ENCODE measurements at regions not wholly inside any gene's neighbourhood (a gene's known extent, or its start where the extent isn't known, plus 50 kb on each side); places are given as distances from the start of the nearest gene placed in this dataset.

GRCh38 chr18:56374007-56374655, 264.3 kb downstream of the TXNL1 start:
- H3K4me3 ChIP-seq (ENCODE audit: low read depth, low read length) = no peak overlapping the region
- DNase-seq (ENCODE audit: extremely low spot score) = no peak
- H3K4me1 ChIP-seq (ENCODE audit: insufficient read depth) = no peaks in the 10 kb centered on the region
- 44% methylated on average over 3 of the region's 3 CpGs for WGBS
- H3K27ac ChIP-seq (ENCODE audit: low read depth) = no peak overlapping the region
- H3K36me3 ChIP-seq (ENCODE audit: insufficient read depth) = no peaks in the 10 kb centered on the region

- Histone ChIP-seq H3K27ac (ENCODE audit: low read depth) (no peak overlapping the region), H3K4me1 (ENCODE audit: insufficient read depth) (no peaks in the 10 kb centered on the region), H3K36me3 (ENCODE audit: insufficient read depth) (no peaks in the 10 kb centered on the region), H3K4me3 (ENCODE audit: low read depth, low read length) (no peak overlapping the region)
- 91% methylated on average over 2 of the region's 2 CpGs for WGBS
- DNase-seq (ENCODE audit: extremely low spot score) = no peak
Measured at GRCh38 chr18:56373601-56374000, 264.8 kb downstream of the TXNL1 start.

- WGBS = 95% methylated on average over 5 of the region's 5 CpGs
- H3K4me1 ChIP-seq (ENCODE audit: insufficient read depth) = no peaks in the 10 kb centered on the region
- H3K36me3 ChIP-seq (ENCODE audit: insufficient read depth) = no peaks in the 10 kb centered on the region
- no peak overlapping the region for H3K4me3 ChIP-seq (ENCODE audit: low read depth, low read length)
- DNase-seq (ENCODE audit: extremely low spot score) = no peak
- no peak overlapping the region for H3K27ac ChIP-seq (ENCODE audit: low read depth)
Measured at GRCh38 chr18:56368066-56368465, 270.3 kb downstream of the TXNL1 start.

GRCh38 chr18:56358608-56359280, 279.6 kb downstream of the TXNL1 start:
- 88% methylated on average over 5 of the region's 5 CpGs for WGBS

GRCh38 chr18:56353663-56354260, 284.6 kb downstream of the TXNL1 start:
- Histone ChIP-seq H3K36me3 (ENCODE audit: insufficient read depth) (no peaks in the 10 kb centered on the region), H3K27ac (ENCODE audit: low read depth) (no peak overlapping the region), H3K4me3 (ENCODE audit: low read depth, low read length) (no peak overlapping the region), H3K4me1 (ENCODE audit: insufficient read depth) (no peaks in the 10 kb centered on the region)
- 96% methylated on average over 2 of the region's 2 CpGs for WGBS
- no peak for DNase-seq (ENCODE audit: extremely low spot score)

More at GRCh38 chr18:56358608-56359280, 279.6 kb downstream of the TXNL1 start:
- Histone ChIP-seq H3K4me3 (ENCODE audit: low read depth, low read length) (no peak overlapping the region), H3K36me3 (ENCODE audit: insufficient read depth) (no peaks in the 10 kb centered on the region), H3K4me1 (ENCODE audit: insufficient read depth) (no peaks in the 10 kb centered on the region), H3K27ac (ENCODE audit: low read depth) (no peak overlapping the region)
- DNase-seq (ENCODE audit: extremely low spot score) = no peak

- Histone ChIP-seq H3K36me3 (ENCODE audit: insufficient read depth) (no peaks in the 10 kb centered on the region), H3K4me1 (ENCODE audit: insufficient read depth) (no peaks in the 10 kb centered on the region), H3K27ac (ENCODE audit: low read depth) (no peak overlapping the region), H3K4me3 (ENCODE audit: low read depth, low read length) (no peak overlapping the region)
- no peak for DNase-seq (ENCODE audit: extremely low spot score)
- 79% methylated on average over 6 of the region's 6 CpGs for WGBS
Measured at GRCh38 chr18:56351911-56352500, 286.4 kb downstream of the TXNL1 start.

GRCh38 chr18:56337507-56337906, 300.9 kb downstream of the TXNL1 start:
- H3K4me1 ChIP-seq (ENCODE audit: insufficient read depth) = no peaks in the 10 kb centered on the region
- 84% methylated on average over 4 of the region's 4 CpGs for WGBS
- H3K36me3 ChIP-seq (ENCODE audit: insufficient read depth) = no peaks in the 10 kb centered on the region
- H3K27ac ChIP-seq (ENCODE audit: low read depth) = no peak overlapping the region
- H3K4me3 ChIP-seq (ENCODE audit: low read depth, low read length) = no peak overlapping the region
- DNase-seq (ENCODE audit: extremely low spot score) = no peak

- WGBS = 79% methylated on average over 2 of the region's 2 CpGs
- Histone ChIP-seq H3K4me1 (ENCODE audit: insufficient read depth) (no peaks in the 10 kb centered on the region), H3K36me3 (ENCODE audit: insufficient read depth) (no peaks in the 10 kb centered on the region), H3K4me3 (ENCODE audit: low read depth, low read length) (no peak overlapping the region), H3K27ac (ENCODE audit: low read depth) (no peak overlapping the region)
- DNase-seq (ENCODE audit: extremely low spot score) = no peak
Measured at GRCh38 chr18:56333839-56334238, 304.6 kb downstream of the TXNL1 start.

GRCh38 chr18:56333146-56333545, 305.2 kb downstream of the TXNL1 start:
- no peak for DNase-seq (ENCODE audit: extremely low spot score)
- Histone ChIP-seq H3K36me3 (ENCODE audit: insufficient read depth) (no peaks in the 10 kb centered on the region), H3K4me1 (ENCODE audit: insufficient read depth) (no peaks in the 10 kb centered on the region), H3K27ac (ENCODE audit: low read depth) (no peak overlapping the region), H3K4me3 (ENCODE audit: low read depth, low read length) (no peak overlapping the region)
- 78% methylated on average over 4 of the region's 4 CpGs for WGBS

- Histone ChIP-seq H3K27ac (ENCODE audit: low read depth) (no peak overlapping the region), H3K4me3 (ENCODE audit: low read depth, low read length) (no peak overlapping the region), H3K4me1 (ENCODE audit: insufficient read depth) (no peaks in the 10 kb centered on the region), H3K36me3 (ENCODE audit: insufficient read depth) (no peaks in the 10 kb centered on the region)
- 80% methylated on average over 4 of the region's 4 CpGs for WGBS
- DNase-seq (ENCODE audit: extremely low spot score) = no peak
Measured at GRCh38 chr18:56332371-56332770, 306.0 kb downstream of the TXNL1 start.

- H3K27ac ChIP-seq (ENCODE audit: low read depth) = no peak overlapping the region
- no peaks in the 10 kb centered on the region for H3K36me3 ChIP-seq (ENCODE audit: insufficient read depth)
- WGBS = 47% methylated on average over 9 of the region's 9 CpGs
- H3K4me3 ChIP-seq (ENCODE audit: low read depth, low read length) = no peak overlapping the region
- DNase-seq (ENCODE audit: extremely low spot score) = no peak
- H3K4me1 ChIP-seq (ENCODE audit: insufficient read depth) = no peaks in the 10 kb centered on the region
Measured at GRCh38 chr18:56330366-56331110, 307.9 kb downstream of the TXNL1 start.

- WGBS = 93% methylated on average over 1 of the region's 1 CpG
- Histone ChIP-seq H3K4me3 (ENCODE audit: low read depth, low read length) (no peak overlapping the region), H3K36me3 (ENCODE audit: insufficient read depth) (no peaks in the 10 kb centered on the region), H3K4me1 (ENCODE audit: insufficient read depth) (no peaks in the 10 kb centered on the region), H3K27ac (ENCODE audit: low read depth) (no peak overlapping the region)
- no peak for DNase-seq (ENCODE audit: extremely low spot score)
Measured at GRCh38 chr18:56329536-56329935, 308.9 kb downstream of the TXNL1 start.

- H3K27ac ChIP-seq (ENCODE audit: low read depth) = no peak overlapping the region
- no peak for DNase-seq (ENCODE audit: extremely low spot score)
- 49% methylated on average over 7 of the region's 7 CpGs for WGBS
- H3K4me3 ChIP-seq (ENCODE audit: low read depth, low read length) = no peak overlapping the region
- no peaks in the 10 kb centered on the region for H3K4me1 ChIP-seq (ENCODE audit: insufficient read depth)
- H3K36me3 ChIP-seq (ENCODE audit: insufficient read depth) = no peaks in the 10 kb centered on the region
Measured at GRCh38 chr18:56327191-56327885, 311.1 kb downstream of the TXNL1 start.

Measured in urinary bladder (tissue), 3 donors.